ENCODE measurements at regions not wholly inside any gene's neighbourhood (a gene's known extent, or its start where the extent isn't known, plus 50 kb on each side); places are given as distances from the start of the nearest gene placed in this dataset.

DNA sequence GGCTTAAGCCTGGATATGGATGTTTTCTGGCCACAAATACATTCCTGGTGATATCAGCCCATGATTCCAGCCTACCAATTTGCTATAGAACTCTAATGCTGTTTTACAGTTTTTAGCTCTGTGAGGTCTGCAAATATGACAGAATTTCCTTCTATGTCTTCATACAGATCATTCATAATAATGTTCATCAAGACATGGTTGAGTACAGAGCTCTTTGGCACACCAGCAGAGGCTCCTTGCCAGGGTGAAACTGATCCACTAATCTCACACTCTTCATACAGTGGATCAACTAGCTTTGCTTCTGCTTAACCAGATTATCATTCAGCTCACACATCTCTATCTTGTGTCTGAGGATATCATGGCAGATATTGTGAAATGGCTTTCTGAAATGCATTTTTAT, 672.1 kb downstream of the STK39 start (continued):
- TF ChIP-seq, protein P1, sequence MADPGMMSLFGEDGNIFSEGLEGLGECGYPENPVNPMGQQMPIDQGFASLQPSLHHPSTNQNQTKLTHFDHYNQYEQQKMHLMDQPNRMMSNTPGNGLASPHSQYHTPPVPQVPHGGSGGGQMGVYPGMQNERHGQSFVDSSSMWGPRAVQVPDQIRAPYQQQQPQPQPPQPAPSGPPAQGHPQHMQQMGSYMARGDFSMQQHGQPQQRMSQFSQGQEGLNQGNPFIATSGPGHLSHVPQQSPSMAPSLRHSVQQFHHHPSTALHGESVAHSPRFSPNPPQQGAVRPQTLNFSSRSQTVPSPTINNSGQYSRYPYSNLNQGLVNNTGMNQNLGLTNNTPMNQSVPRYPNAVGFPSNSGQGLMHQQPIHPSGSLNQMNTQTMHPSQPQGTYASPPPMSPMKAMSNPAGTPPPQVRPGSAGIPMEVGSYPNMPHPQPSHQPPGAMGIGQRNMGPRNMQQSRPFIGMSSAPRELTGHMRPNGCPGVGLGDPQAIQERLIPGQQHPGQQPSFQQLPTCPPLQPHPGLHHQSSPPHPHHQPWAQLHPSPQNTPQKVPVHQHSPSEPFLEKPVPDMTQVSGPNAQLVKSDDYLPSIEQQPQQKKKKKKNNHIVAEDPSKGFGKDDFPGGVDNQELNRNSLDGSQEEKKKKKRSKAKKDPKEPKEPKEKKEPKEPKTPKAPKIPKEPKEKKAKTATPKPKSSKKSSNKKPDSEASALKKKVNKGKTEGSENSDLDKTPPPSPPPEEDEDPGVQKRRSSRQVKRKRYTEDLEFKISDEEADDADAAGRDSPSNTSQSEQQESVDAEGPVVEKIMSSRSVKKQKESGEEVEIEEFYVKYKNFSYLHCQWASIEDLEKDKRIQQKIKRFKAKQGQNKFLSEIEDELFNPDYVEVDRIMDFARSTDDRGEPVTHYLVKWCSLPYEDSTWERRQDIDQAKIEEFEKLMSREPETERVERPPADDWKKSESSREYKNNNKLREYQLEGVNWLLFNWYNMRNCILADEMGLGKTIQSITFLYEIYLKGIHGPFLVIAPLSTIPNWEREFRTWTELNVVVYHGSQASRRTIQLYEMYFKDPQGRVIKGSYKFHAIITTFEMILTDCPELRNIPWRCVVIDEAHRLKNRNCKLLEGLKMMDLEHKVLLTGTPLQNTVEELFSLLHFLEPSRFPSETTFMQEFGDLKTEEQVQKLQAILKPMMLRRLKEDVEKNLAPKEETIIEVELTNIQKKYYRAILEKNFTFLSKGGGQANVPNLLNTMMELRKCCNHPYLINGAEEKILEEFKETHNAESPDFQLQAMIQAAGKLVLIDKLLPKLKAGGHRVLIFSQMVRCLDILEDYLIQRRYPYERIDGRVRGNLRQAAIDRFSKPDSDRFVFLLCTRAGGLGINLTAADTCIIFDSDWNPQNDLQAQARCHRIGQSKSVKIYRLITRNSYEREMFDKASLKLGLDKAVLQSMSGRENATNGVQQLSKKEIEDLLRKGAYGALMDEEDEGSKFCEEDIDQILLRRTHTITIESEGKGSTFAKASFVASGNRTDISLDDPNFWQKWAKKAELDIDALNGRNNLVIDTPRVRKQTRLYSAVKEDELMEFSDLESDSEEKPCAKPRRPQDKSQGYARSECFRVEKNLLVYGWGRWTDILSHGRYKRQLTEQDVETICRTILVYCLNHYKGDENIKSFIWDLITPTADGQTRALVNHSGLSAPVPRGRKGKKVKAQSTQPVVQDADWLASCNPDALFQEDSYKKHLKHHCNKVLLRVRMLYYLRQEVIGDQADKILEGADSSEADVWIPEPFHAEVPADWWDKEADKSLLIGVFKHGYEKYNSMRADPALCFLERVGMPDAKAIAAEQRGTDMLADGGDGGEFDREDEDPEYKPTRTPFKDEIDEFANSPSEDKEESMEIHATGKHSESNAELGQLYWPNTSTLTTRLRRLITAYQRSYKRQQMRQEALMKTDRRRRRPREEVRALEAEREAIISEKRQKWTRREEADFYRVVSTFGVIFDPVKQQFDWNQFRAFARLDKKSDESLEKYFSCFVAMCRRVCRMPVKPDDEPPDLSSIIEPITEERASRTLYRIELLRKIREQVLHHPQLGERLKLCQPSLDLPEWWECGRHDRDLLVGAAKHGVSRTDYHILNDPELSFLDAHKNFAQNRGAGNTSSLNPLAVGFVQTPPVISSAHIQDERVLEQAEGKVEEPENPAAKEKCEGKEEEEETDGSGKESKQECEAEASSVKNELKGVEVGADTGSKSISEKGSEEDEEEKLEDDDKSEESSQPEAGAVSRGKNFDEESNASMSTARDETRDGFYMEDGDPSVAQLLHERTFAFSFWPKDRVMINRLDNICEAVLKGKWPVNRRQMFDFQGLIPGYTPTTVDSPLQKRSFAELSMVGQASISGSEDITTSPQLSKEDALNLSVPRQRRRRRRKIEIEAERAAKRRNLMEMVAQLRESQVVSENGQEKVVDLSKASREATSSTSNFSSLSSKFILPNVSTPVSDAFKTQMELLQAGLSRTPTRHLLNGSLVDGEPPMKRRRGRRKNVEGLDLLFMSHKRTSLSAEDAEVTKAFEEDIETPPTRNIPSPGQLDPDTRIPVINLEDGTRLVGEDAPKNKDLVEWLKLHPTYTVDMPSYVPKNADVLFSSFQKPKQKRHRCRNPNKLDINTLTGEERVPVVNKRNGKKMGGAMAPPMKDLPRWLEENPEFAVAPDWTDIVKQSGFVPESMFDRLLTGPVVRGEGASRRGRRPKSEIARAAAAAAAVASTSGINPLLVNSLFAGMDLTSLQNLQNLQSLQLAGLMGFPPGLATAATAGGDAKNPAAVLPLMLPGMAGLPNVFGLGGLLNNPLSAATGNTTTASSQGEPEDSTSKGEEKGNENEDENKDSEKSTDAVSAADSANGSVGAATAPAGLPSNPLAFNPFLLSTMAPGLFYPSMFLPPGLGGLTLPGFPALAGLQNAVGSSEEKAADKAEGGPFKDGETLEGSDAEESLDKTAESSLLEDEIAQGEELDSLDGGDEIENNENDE (IDR thresholded peaks at IDR 0.05; ENCODE audit: insufficient replicate concordance, low read length) = no peak
